Testis (tissue), 2 donors: ENCODE measurements at regions not wholly inside any gene's neighbourhood (a gene's known extent, or its start where the extent isn't known, plus 50 kb on each side); places are given as distances from the start of the nearest gene placed in this dataset.
"Not testable (repeated sequence)": the region's sequence is repeated elsewhere in the genome, so short reads cannot be mapped to it uniquely, and the experiment has no call there.

Experiments
- POLR2A ChIP-seq: fragments of 450-650 bp; IDR thresholded peaks from one replicate; pipeline ENCODE4 v1.6.1; 2017; ENCODE audit warnings: antibody characterized with exemption, mild to moderate bottlenecking, moderate library complexity
- TF ChIP-seq, protein P1 (sequence below), 3 experiments: fragments of 450-650 bp in 2 of 3; fragments of 200-600 bp in 1 of 3; sonication (generic) in 1 of 3; IDR thresholded peaks; one replicate each; pipeline ENCODE4 v1.5.1; 2016 to 2019; ENCODE audit warnings: antibody characterized with exemption in 3 of 3, mild to moderate bottlenecking in 2 of 3, moderate library complexity in 1 of 3

DNA sequence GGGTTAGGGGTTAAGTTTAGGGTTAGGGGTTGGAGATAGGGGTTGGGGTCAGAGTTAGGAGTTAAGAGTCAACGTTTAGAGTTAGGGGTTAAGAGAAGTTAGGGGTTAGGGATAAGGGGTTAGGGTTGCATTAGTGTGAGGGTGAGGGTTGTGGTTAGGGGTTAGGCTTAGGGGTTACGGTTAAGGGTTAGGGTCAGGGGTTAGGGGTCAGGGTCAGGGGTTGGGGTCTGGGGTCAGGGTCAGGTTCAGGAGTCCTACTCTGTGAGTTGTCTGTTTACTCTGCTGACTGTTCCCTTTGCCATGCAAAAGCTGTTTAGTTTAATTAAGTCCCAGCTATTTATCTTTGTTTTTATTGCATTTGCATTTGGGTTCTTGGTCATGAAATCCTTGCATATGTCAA lies 1267.3 kb downstream of the FOXD4L5 start:
- not testable (repeated sequence) for TF ChIP-seq POLR2A
- TF ChIP-seq, protein P1, sequence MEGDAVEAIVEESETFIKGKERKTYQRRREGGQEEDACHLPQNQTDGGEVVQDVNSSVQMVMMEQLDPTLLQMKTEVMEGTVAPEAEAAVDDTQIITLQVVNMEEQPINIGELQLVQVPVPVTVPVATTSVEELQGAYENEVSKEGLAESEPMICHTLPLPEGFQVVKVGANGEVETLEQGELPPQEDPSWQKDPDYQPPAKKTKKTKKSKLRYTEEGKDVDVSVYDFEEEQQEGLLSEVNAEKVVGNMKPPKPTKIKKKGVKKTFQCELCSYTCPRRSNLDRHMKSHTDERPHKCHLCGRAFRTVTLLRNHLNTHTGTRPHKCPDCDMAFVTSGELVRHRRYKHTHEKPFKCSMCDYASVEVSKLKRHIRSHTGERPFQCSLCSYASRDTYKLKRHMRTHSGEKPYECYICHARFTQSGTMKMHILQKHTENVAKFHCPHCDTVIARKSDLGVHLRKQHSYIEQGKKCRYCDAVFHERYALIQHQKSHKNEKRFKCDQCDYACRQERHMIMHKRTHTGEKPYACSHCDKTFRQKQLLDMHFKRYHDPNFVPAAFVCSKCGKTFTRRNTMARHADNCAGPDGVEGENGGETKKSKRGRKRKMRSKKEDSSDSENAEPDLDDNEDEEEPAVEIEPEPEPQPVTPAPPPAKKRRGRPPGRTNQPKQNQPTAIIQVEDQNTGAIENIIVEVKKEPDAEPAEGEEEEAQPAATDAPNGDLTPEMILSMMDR (IDR thresholded peaks at IDR 0.05), result not testable (repeated sequence)
